Astrocyte (in vitro differentiated cells and primary cell): ENCODE measurements at regions not wholly inside any gene's neighbourhood (a gene's known extent, or its start where the extent isn't known, plus 50 kb on each side); places are given as distances from the start of the nearest gene placed in this dataset.

Experiments used
- CTCF ChIP-seq: IDR thresholded peaks from 2 replicates; pipeline ENCODE4 v1.5.1; 2011; ENCODE audit warnings: low read depth, mild to moderate bottlenecking, inconsistent platforms, low read length, moderate library complexity; ENCODE audit not compliant: insufficient read depth
- EZH2 ChIP-seq: IDR thresholded peaks from 2 replicates; pipeline ENCODE4 v1.6.1; 2012; ENCODE audit warnings: mild to moderate bottlenecking, low read length, inconsistent platforms; ENCODE audit not compliant: insufficient read depth

GRCh38 chr6:108767418-108768165 lies 80.6 kb upstream of the ARMC2 start:
- TF ChIP-seq CTCF (no peak), EZH2 (no peak)
